OCI-LY1 (cell line): ENCODE measurements at regions not wholly inside any gene's neighbourhood (a gene's known extent, or its start where the extent isn't known, plus 50 kb on each side); places are given as distances from the start of the nearest gene placed in this dataset.

Experiments used
- CTCF ChIP-seq: fragments of 200-600 bp; sonication (generic), shearing (Covaris generic); IDR thresholded peaks from 2 replicates; pipeline ENCODE4 v1.5.1; 2017; ENCODE audit warnings: mild to moderate bottlenecking, antibody characterized with exemption, low read length, moderate library complexity, mixed read lengths
- EZH2 ChIP-seq: fragments of 200-600 bp; sonication (generic), shearing (Covaris generic); IDR thresholded peaks from 2 replicates; pipeline ENCODE4 v1.8.0; 2017; ENCODE audit warnings: borderline replicate concordance, mixed run types, mild to moderate bottlenecking, antibody characterized with exemption, low read length, moderate library complexity, mixed read lengths

DNA sequence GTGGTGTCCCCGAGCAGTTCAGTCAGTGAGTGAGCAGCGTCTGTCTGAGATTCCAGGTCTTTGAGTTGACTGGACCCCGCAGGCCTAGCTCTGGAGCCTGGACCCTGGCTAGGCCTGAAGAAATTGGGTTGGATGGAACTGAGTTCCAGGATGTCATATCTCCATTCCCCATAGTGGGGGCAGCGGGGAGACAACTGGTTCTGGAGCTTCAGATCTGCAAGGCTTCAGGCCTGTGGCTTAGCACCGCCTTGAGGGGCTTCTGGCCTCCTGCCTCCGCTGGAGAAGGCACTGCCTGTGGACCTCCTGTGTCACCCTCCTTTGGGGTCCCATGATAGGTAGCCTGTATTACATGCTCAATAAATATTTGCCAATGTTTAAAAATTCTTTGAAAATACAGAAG is 288.4 kb upstream of the ID2 start:
- no peak for TF ChIP-seq CTCF
- no peak for TF ChIP-seq EZH2
